ENCODE measurements at regions not wholly inside any gene's neighbourhood (a gene's known extent, or its start where the extent isn't known, plus 50 kb on each side); places are given as distances from the start of the nearest gene placed in this dataset.
"Not testable (repeated sequence)": the region's sequence is repeated elsewhere in the genome, so short reads cannot be mapped to it uniquely, and the experiment has no call there.

- Histone ChIP-seq H3K9me3 (no peaks in the 10 kb centered on the region), H3K36me3 (ENCODE audit: low read depth) (no peaks in the 10 kb centered on the region), H3K4me3 (no peak overlapping the region), H3K4me1 (ENCODE audit: low read depth) (no peaks in the 10 kb centered on the region)
- no peak for TF ChIP-seq CTCF (IDR thresholded peaks at IDR 0.05)
- ATAC-seq (no peak), DNase-seq (no peak)
- intact Hi-C loops (cut with DNase I, micrococcal nuclease), result no loop called here
Observed at GRCh38 chr18:66419400-66419799, 184.5 kb downstream of the CDH19 start.

GRCh38 chr18:66410692-66411091 is 193.2 kb downstream of the CDH19 start:
- no peak for ATAC-seq
- TF ChIP-seq CTCF (IDR thresholded peaks at IDR 0.05), result no peak
- DNase-seq, result no peak
- intact Hi-C loops (cut with DNase I, micrococcal nuclease), result no loop called here
- Histone ChIP-seq H3K4me3 (no peak overlapping the region), H3K9me3 (no peaks in the 10 kb centered on the region), H3K4me1 (ENCODE audit: low read depth) (no peaks in the 10 kb centered on the region), H3K36me3 (ENCODE audit: low read depth) (no peaks in the 10 kb centered on the region)

DNA sequence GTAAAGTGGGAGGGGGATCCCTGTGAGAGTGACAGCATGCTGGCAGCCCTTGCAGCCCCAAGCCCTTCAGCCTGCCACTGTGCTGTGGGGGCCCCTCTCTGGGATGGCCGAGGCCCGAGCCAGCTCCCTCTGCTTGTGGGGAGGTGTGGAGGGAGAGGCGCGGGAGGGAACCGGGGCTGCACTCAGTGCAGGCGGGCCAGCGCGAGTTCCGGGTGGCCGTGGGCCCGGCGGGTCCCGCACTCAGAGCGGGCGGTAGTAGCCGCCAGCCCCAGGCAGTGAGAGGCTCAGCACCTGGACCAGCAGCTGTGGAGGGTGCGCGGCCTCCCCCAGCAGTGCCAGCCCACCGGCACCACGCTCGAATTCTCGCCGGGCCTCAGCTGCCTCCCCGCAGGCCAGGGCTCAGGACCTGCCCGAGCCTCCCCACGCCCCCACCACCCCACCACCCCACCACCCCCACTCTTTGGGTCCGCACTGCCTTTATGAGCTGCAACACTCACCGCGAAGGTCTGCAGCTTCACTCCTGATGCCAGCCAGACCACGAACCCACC is 208.1 kb downstream of the CDH19 start:
- Histone ChIP-seq H3K9me3 (peaks cover under 1% of the 10 kb centered on the region), H3K36me3 (ENCODE audit: low read depth) (no peaks in the 10 kb centered on the region), H3K4me1 (ENCODE audit: low read depth) (no peaks in the 10 kb centered on the region), H3K4me3 (no peak overlapping the region)
- no peak for DNase-seq
- ATAC-seq, result no peak
- TF ChIP-seq CTCF (IDR thresholded peaks at IDR 0.05), result no peak
- intact Hi-C loops (cut with DNase I, micrococcal nuclease), result no loop called here

DNA sequence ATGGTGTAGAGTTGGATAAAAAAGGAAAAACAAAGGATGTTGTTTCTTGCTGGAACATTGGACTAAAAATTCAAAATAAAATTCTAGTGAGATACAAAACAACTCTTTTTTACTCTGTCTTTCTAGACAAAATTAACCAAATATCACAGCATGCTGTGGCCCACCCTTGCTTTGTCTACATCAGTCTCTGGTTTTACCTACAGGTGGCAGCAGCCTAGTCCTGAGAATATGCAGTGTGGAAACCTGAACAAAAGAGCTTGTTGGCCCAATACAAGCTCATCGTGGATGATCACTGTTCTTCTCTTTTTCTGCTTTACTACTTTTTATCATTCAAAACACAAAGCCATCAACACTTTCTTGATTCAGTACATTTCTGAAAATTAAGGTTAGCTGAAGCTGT is 210.4 kb downstream of the CDH19 start:
- intact Hi-C loops (cut with DNase I, micrococcal nuclease), result no loop called here
- H3K9me3 ChIP-seq, result peaks cover 5% of the 10 kb centered on the region
- no peak overlapping the region for H3K4me3 ChIP-seq
- no peaks in the 10 kb centered on the region for H3K36me3 ChIP-seq (ENCODE audit: low read depth)
- TF ChIP-seq CTCF (IDR thresholded peaks at IDR 0.05), result no peak
- DNase-seq, result no peak
- H3K4me1 ChIP-seq (ENCODE audit: low read depth), result no peaks in the 10 kb centered on the region
- no peak for ATAC-seq

GRCh38 chr18:66377291-66377690 is 226.6 kb downstream of the CDH19 start:
- TF ChIP-seq CTCF (IDR thresholded peaks at IDR 0.05), result no peak

DNA sequence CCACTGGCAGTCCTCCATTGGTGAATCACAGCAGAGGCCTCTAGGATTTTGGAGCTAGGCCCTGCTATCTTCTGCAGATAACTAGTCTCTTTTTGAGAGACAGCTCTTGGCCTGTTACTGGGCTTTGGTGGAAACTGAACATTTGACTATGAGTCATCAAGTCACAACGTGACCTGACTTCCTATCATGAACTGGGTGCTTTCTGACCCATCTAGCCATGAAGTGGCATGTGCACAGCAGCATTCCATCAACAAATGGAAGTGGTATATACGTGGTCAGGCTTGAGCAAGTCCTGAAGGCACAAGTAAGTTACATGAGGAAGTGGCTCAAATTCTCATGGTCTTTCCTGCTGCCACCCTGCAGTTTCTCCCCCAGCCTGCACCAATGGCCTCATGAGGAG is 228.5 kb downstream of the CDH19 start:
- intact Hi-C loops (cut with DNase I, micrococcal nuclease); DNase-seq; H3K36me3 ChIP-seq (ENCODE audit: low read depth); H3K4me1 ChIP-seq (ENCODE audit: low read depth); H3K9me3 ChIP-seq; ATAC-seq; H3K4me3 ChIP-seq: not testable (repeated sequence)

More at GRCh38 chr18:66377291-66377690, 226.6 kb downstream of the CDH19 start:
- Histone ChIP-seq H3K9me3 (no peaks in the 10 kb centered on the region), H3K4me1 (ENCODE audit: low read depth) (no peaks in the 10 kb centered on the region), H3K4me3 (no peak overlapping the region), H3K36me3 (ENCODE audit: low read depth) (no peaks in the 10 kb centered on the region)
- no peak for ATAC-seq
- intact Hi-C loops (cut with DNase I, micrococcal nuclease), result no loop called here
- DNase-seq, result no peak

Data from mucosa of descending colon (tissue), 3 donors.